KMS-11 (cell line): ENCODE measurements at regions not wholly inside any gene's neighbourhood (a gene's known extent, or its start where the extent isn't known, plus 50 kb on each side); places are given as distances from the start of the nearest gene placed in this dataset.

Source experiments
- H2AFZ ChIP-seq: fragments of 200-600 bp; sonication (generic); 2 replicates; pipeline ENCODE4 v1.6.1; 2016; ENCODE audit warnings: antibody characterized with exemption, mixed run types, low read depth
- H3K27ac ChIP-seq: fragments of 200-600 bp; sonication (generic); 2 replicates; pipeline ENCODE4 v1.6.1; 2016; ENCODE audit warnings: mild to moderate bottlenecking, mixed run types
- H3K27me3 ChIP-seq: fragments of 200-600 bp; sonication (generic); 2 replicates; pipeline ENCODE4 v1.6.1; 2017; ENCODE audit warnings: mild to moderate bottlenecking, low read depth, mixed run types, moderate library complexity; ENCODE audit not compliant: insufficient read depth
- H3K36me3 ChIP-seq: fragments of 200-600 bp; sonication (generic); 2 replicates; pipeline ENCODE4 v1.6.1; 2017; ENCODE audit warnings: mild to moderate bottlenecking, mixed run types; ENCODE audit not compliant: insufficient read depth
- H3K4me1 ChIP-seq: fragments of 200-600 bp; sonication (generic); 2 replicates; pipeline ENCODE4 v1.6.1; 2016; ENCODE audit warnings: mild to moderate bottlenecking, low read depth, mixed run types; ENCODE audit not compliant: poor library complexity, severe bottlenecking
- H3K4me2 ChIP-seq: fragments of 200-600 bp; sonication (generic); 2 replicates; pipeline ENCODE4 v1.7.0; 2016; ENCODE audit warnings: mild to moderate bottlenecking, mixed run types
- H3K4me3 ChIP-seq: fragments of 200-600 bp; sonication (generic); IDR thresholded peaks from 2 replicates; pipeline ENCODE4 v1.6.1; 2017; ENCODE audit warnings: low read depth, low read length, mixed read lengths; ENCODE audit not compliant: insufficient read depth
- H3K79me2 ChIP-seq: fragments of 200-600 bp; sonication (generic); 2 replicates; pipeline ENCODE4 v1.6.1; 2016; ENCODE audit warnings: low read depth, mixed run types; ENCODE audit not compliant: insufficient read depth
- H3K9ac ChIP-seq: fragments of 200-600 bp; sonication (generic); 2 replicates; pipeline ENCODE4 v1.6.1; 2016; ENCODE audit warnings: mild to moderate bottlenecking, mixed run types
- H4K20me1 ChIP-seq: fragments of 200-600 bp; sonication (generic); 2 replicates; pipeline ENCODE4 v1.6.1; 2016; ENCODE audit warnings: mild to moderate bottlenecking, mixed run types; ENCODE audit not compliant: insufficient read depth
- TF ChIP-seq, protein P1 (sequence below): fragments of 200-600 bp; sonication (generic); conservative IDR thresholded peaks from 2 replicates; pipeline ENCODE4 v1.6.1; 2017; ENCODE audit warnings: low read depth, mild to moderate bottlenecking, antibody characterized with exemption, low read length, moderate library complexity, mixed read lengths

DNA sequence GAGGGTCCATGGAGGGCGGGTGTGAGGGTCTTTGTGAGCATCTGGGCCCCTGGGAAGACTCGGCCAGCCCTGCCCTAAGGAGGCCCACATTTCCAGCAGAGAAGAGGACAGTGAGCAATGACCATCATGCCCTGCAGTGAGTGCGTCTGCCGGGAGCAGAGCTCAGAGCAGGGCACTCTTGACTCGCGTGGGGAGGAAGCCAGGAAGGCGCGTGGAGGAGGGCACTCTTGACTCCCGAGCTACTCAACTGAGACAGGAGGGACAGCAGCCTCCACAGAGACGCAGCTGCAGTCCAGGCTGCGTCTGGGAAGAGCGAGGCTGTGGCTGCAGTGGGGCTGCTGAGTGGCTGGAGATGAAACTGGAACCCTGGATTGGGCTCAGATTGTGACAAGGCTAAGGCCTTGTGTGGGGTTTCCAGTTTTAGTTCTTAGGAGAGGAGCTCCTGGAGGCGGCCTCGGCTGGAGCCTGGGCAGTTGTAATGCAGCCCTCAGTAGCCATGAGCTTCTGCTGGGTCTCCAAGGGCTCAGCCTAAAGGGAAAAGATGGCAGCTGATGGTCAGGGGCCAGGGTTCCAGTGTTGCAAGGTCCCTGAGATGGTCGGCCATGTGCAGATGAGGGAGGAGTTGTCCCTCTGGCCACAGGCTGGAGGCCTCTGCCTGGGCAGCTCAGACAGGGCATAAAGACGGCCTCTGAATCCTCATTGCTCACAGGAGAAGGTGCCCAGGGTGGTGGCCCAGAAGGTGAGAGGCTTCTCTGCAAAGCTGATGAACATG is 264.7 kb upstream of the B3GAT1 start:
- H3K27ac ChIP-seq, result no peak overlapping the region
- no peak overlapping the region for H3K9ac ChIP-seq
- no peaks in the 10 kb centered on the region for H3K4me1 ChIP-seq
- TF ChIP-seq, protein P1, sequence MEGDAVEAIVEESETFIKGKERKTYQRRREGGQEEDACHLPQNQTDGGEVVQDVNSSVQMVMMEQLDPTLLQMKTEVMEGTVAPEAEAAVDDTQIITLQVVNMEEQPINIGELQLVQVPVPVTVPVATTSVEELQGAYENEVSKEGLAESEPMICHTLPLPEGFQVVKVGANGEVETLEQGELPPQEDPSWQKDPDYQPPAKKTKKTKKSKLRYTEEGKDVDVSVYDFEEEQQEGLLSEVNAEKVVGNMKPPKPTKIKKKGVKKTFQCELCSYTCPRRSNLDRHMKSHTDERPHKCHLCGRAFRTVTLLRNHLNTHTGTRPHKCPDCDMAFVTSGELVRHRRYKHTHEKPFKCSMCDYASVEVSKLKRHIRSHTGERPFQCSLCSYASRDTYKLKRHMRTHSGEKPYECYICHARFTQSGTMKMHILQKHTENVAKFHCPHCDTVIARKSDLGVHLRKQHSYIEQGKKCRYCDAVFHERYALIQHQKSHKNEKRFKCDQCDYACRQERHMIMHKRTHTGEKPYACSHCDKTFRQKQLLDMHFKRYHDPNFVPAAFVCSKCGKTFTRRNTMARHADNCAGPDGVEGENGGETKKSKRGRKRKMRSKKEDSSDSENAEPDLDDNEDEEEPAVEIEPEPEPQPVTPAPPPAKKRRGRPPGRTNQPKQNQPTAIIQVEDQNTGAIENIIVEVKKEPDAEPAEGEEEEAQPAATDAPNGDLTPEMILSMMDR, result no peak
- no peaks in the 10 kb centered on the region for H3K79me2 ChIP-seq
- H3K4me3 ChIP-seq, result no peak overlapping the region
- H3K4me2 ChIP-seq, result no peak overlapping the region
- H3K27me3 ChIP-seq, result no peaks in the 10 kb centered on the region
- H4K20me1 ChIP-seq, result no peaks in the 10 kb centered on the region
- no peaks in the 10 kb centered on the region for H3K36me3 ChIP-seq
- no peak overlapping the region for H2AFZ ChIP-seq

DNA sequence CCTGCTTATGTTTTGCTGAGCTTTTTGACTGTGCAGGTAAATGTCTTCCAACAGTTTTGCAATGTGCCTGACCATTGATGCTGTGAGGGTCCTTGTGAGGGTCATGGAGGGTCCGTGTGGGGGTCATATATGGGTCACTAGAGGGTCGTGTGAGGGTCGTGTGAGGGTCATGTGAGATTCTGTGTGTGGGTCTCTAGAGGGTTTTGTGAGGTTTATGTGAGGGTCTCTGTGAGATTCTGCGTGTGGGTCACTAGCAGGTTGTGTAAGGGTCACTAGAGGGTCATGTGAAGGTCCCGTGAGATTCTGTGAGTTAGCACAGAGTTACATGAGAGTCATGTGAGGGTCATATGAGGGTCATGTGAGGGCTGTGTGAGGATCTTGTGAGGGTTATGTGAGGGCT is 263.9 kb upstream of the B3GAT1 start:
- TF ChIP-seq, protein P1, result no peak
- no peak overlapping the region for H3K27ac ChIP-seq
- H3K4me3 ChIP-seq, result no peak overlapping the region
- H4K20me1 ChIP-seq, result no peaks in the 10 kb centered on the region
- no peaks in the 10 kb centered on the region for H3K27me3 ChIP-seq
- no peaks in the 10 kb centered on the region for H3K79me2 ChIP-seq
- no peaks in the 10 kb centered on the region for H3K4me1 ChIP-seq
- no peaks in the 10 kb centered on the region for H3K36me3 ChIP-seq
- no peak overlapping the region for H3K4me2 ChIP-seq
- no peak overlapping the region for H3K9ac ChIP-seq
- no peak overlapping the region for H2AFZ ChIP-seq

DNA sequence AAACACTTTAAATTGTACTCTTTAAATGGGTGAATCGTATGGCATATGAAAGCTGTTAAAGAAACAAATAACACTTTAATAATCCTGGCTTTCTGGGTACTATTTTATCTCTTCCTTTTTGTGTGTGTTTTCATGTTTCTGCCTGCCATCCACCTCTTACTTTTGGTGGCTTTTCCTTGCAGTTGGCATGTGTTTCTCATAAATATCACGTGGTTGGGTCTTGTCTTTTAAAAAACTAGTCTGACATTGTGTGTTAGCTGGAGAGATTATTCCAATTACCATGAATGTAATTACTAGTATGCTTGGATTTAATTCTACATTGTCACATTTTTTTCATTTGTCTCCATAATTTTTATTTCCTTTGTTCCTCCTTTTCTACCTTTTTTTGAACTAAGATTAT is 262.9 kb upstream of the B3GAT1 start:
- TF ChIP-seq, protein P1, result no peak
- no peak overlapping the region for H3K4me2 ChIP-seq
- no peak overlapping the region for H2AFZ ChIP-seq

DNA sequence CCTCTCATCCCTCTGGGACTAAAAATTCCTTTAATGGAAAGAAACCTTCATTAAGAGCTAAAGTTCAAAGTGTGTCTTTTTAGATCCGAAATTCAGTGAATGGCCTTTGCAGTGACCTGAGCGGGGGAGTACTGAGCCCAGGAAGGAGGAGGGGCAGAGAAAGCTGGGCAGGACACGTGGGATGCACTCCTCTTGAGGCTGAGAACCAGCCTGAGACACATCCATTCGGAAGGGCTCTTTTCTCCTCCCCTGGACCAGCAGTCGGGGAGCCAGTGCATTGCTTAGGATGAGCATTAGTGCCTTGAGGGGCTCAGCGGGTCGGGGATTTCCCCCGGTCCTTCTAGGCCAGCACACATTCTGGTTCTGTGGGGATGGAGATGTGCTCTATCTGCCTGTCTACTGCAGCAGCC is 258.9 kb upstream of the B3GAT1 start:
- Histone ChIP-seq H3K27ac (no peak overlapping the region), H3K27me3 (no peaks in the 10 kb centered on the region), H3K4me1 (no peaks in the 10 kb centered on the region), H3K4me2 (no peak overlapping the region), H3K79me2 (no peaks in the 10 kb centered on the region), H4K20me1 (no peaks in the 10 kb centered on the region), H3K4me3 (no peak overlapping the region), H3K9ac (no peak overlapping the region), H3K36me3 (no peaks in the 10 kb centered on the region), H2AFZ (no peak overlapping the region)
- TF ChIP-seq, protein P1, result no peak

More for the DNA sequence above, 262.9 kb upstream of the B3GAT1 start:
- H3K36me3 ChIP-seq, result no peaks in the 10 kb centered on the region
- H3K27me3 ChIP-seq, result no peaks in the 10 kb centered on the region
- H3K4me3 ChIP-seq, result no peak overlapping the region
- no peaks in the 10 kb centered on the region for H3K79me2 ChIP-seq
- no peaks in the 10 kb centered on the region for H4K20me1 ChIP-seq
- H3K9ac ChIP-seq, result no peak overlapping the region
- no peak overlapping the region for H3K27ac ChIP-seq
- no peaks in the 10 kb centered on the region for H3K4me1 ChIP-seq
